ENCODE measurements at regions not wholly inside any gene's neighbourhood (a gene's known extent, or its start where the extent isn't known, plus 50 kb on each side); places are given as distances from the start of the nearest gene placed in this dataset.

DNA sequence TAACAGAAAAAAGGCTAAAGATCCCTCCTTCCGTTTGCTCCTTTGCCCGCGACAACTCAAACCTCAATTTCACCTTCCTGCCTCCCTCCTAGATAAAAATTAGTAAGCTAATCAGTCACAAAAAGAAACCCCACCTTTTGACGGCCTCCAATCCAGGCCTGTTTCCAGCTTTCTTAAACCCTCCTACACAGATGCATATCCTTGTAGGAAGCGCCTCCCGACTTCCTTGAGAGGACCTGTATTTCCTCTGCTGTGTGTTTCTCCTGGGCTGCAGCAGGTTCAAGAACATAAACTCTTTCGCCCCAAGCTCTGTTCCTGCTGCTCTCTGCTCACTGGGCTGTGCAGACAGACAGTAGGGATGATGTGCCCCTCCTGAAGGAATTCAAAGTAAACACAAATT is 168.8 kb downstream of the CYYR1 start:
- no peak overlapping the region for H3K4me3 ChIP-seq (ENCODE audit: control insufficient read depth, low read depth, low read length)
- no peak for DNase-seq (ENCODE audit: low read depth)
- TF ChIP-seq, protein P1, sequence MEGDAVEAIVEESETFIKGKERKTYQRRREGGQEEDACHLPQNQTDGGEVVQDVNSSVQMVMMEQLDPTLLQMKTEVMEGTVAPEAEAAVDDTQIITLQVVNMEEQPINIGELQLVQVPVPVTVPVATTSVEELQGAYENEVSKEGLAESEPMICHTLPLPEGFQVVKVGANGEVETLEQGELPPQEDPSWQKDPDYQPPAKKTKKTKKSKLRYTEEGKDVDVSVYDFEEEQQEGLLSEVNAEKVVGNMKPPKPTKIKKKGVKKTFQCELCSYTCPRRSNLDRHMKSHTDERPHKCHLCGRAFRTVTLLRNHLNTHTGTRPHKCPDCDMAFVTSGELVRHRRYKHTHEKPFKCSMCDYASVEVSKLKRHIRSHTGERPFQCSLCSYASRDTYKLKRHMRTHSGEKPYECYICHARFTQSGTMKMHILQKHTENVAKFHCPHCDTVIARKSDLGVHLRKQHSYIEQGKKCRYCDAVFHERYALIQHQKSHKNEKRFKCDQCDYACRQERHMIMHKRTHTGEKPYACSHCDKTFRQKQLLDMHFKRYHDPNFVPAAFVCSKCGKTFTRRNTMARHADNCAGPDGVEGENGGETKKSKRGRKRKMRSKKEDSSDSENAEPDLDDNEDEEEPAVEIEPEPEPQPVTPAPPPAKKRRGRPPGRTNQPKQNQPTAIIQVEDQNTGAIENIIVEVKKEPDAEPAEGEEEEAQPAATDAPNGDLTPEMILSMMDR (IDR thresholded peaks at IDR 0.05; ENCODE audit: control insufficient read depth, insufficient read depth, low read depth, low read length, missing control alignments): no peak

DNA sequence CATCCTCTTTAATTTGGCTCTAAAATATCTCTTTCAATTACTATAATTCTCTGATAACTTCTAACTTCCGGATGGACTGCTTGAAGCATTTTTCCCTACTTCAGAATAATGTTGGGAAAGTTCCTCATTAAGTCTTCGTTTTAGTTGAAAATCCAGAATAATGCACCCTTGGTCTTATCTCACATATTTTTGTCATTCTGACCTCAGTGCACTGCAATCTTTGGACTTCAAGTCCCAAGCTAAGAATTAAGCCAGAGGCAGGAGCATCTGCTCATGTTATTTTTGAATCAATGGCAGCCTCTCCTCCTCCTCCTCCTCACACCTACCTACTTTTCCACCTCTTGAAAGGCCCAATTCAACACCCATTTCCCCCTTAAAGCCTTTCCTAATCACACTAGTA is 169.8 kb downstream of the CYYR1 start:
- TF ChIP-seq, protein P1 (IDR thresholded peaks at IDR 0.05; ENCODE audit: control insufficient read depth, insufficient read depth, low read depth, low read length, missing control alignments): no peak
- H3K4me3 ChIP-seq (ENCODE audit: control insufficient read depth, low read depth, low read length): no peak overlapping the region

DNA sequence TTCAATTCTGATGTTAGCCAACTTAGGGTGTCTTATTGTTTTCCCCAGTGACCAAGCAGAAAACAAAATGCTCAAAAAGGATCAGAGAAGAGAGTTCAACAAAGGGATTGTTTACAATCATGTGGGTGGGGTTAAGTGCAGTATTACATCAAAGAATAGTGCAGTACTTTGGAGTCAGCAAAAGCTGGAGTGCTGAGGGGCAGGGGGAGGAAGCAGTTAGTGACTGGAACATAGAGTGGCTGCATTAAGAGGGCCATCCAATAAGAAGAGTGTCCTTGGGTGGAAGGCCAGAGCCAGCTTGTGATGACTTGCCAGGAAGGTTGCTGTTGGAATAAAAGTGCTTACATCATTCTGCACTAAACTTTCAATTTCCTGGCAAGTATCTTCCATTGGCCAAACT is 175.5 kb downstream of the CYYR1 start:
- TF ChIP-seq, protein P1 (IDR thresholded peaks at IDR 0.05; ENCODE audit: control insufficient read depth, insufficient read depth, low read depth, low read length, missing control alignments): no peak

More for the DNA sequence above, 169.8 kb downstream of the CYYR1 start:
- DNase-seq (ENCODE audit: low read depth): no peak

DNA sequence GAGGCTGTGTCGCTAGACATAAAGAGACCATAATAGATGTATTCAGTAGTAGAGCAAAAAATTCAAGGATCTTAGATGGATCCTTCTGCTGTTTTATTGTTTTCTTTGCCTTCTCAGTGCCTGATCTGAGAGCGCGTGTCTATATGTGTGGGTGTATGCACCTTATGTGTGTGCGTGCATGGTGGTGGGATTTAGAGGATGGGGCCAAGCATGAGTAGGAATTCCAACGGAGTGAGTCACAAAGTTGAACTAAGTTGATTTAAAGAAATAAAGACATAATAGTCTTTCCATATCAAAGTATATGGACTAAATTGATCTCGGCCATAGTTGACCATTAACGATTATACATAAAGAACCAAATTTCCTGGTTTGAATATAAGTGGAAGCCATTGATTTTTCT is 178.7 kb downstream of the CYYR1 start:
- DNase-seq (ENCODE audit: low read depth): no peak
- H3K4me3 ChIP-seq (ENCODE audit: control insufficient read depth, low read depth, low read length): no peak overlapping the region
- TF ChIP-seq, protein P1 (IDR thresholded peaks at IDR 0.05; ENCODE audit: control insufficient read depth, insufficient read depth, low read depth, low read length, missing control alignments): no peak

More for the DNA sequence above, 175.5 kb downstream of the CYYR1 start:
- no peak for DNase-seq (ENCODE audit: low read depth)
- H3K4me3 ChIP-seq (ENCODE audit: control insufficient read depth, low read depth, low read length): no peak overlapping the region

DNA sequence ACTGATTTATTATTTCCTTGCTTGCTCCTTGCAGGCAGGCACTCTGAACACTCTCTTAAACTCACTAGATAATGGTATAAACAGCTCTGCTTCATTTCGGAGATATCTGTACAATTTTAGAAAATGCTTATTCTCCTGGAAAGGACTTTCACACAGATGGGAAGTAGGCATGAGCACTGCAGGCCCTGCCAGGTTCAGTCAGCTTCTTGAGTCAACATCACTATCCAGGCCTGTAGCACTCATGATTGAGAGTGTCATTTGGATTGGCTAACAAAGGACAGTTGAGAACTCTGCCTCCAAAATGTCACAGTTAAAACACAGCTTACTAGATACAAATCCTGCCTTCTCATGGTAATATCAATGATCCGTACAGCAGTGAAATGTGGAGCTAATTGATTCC is 181.9 kb downstream of the CYYR1 start:
- no peak overlapping the region for H3K4me3 ChIP-seq (ENCODE audit: control insufficient read depth, low read depth, low read length)
- no peak for DNase-seq (ENCODE audit: low read depth)
- TF ChIP-seq, protein P1 (IDR thresholded peaks at IDR 0.05; ENCODE audit: control insufficient read depth, insufficient read depth, low read depth, low read length, missing control alignments): no peak

DNA sequence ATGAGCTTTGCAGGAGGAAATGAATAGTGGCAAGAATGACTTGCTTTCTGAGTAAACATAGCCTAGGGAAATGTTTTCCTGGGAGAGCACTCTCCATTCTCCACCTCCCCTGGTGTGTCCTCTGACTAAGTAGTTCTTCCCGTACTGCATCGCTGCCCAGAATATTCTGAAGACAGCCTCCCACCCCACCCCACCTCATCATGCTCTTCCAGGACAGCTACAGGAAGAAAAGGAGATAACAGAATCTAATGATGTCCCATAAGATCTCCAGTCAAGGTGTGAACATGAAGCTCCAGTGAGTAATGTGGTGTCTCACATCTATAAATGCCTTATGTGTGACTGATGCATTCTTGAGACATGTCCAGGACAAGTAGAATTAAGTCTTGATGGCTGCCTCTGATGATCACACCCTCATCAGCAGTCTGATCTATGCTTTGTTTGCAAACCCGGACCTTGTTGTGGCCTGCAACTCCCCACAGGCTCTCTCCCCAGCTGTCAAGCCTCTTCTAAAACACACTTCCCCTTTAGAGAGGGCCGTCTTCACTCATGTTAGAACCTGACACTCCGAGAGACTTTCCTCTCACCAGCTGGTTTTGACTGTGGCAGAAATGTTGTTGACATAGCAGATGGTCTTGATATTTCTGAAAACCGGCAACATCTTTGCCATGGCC is 183.0 kb downstream of the CYYR1 start:
- H3K4me3 ChIP-seq (ENCODE audit: control insufficient read depth, low read depth, low read length): no peak overlapping the region
- DNase-seq (ENCODE audit: low read depth): peak; percentile 47
- TF ChIP-seq, protein P1 (IDR thresholded peaks at IDR 0.05; ENCODE audit: control insufficient read depth, insufficient read depth, low read depth, low read length, missing control alignments): no peak
